Loucy (cell line): ENCODE measurements at regions not wholly inside any gene's neighbourhood (a gene's known extent, or its start where the extent isn't known, plus 50 kb on each side); places are given as distances from the start of the nearest gene placed in this dataset.

Experiments
- CTCF ChIP-seq: fragments of 200-600 bp; sonication (generic); conservative IDR thresholded peaks from 2 replicates; pipeline ENCODE4 v1.5.1; 2014; ENCODE audit warnings: mild to moderate bottlenecking, antibody characterized with exemption, low read length
- EZH2phosphoT487 ChIP-seq: fragments of 200-600 bp; IDR thresholded peaks from 2 replicates; pipeline ENCODE4 v1.6.1; 2018; ENCODE audit warnings: antibody characterized with exemption, mild to moderate bottlenecking, moderate library complexity, borderline replicate concordance

GRCh38 chr13:30071969-30072817 is 221.8 kb upstream of the UBL3 start:
- TF ChIP-seq CTCF (no peak), EZH2phosphoT487 (no peak)
